ENCODE measurements at regions not wholly inside any gene's neighbourhood (a gene's known extent, or its start where the extent isn't known, plus 50 kb on each side); places are given as distances from the start of the nearest gene placed in this dataset.

- DNase-seq: no peak
Measured at GRCh38 chr6:81694855-81695254, 57.6 kb downstream of the TENT5A start.

GRCh38 chr6:81694207-81694606, 58.3 kb downstream of the TENT5A start:
- no peak for DNase-seq

- DNase-seq: no peak
Measured at GRCh38 chr6:81693266-81693665, 59.2 kb downstream of the TENT5A start.

GRCh38 chr6:81690073-81690472, 62.4 kb downstream of the TENT5A start:
- DNase-seq: no peak

- DNase-seq: no peak
Measured at GRCh38 chr6:81689580-81689979, 62.9 kb downstream of the TENT5A start.

- no peak for DNase-seq
Measured at GRCh38 chr6:81683912-81684311, 68.6 kb downstream of the TENT5A start.

GRCh38 chr6:81682858-81683620, 69.4 kb downstream of the TENT5A start:
- no peak for DNase-seq

GRCh38 chr6:81682235-81682795, 70.2 kb downstream of the TENT5A start:
- DNase-seq: peak; percentile 43

GRCh38 chr6:81669445-81669844, 83.0 kb downstream of the TENT5A start:
- no peak for DNase-seq

GRCh38 chr6:81668615-81669047, 83.8 kb downstream of the TENT5A start:
- no peak for DNase-seq

- no peak for DNase-seq
Measured at GRCh38 chr6:81666481-81666880, 86.0 kb downstream of the TENT5A start.

GRCh38 chr6:81656231-81656630, 96.2 kb downstream of the TENT5A start:
- no peak for DNase-seq

- no peak for DNase-seq
Measured at GRCh38 chr6:81655696-81656095, 96.8 kb downstream of the TENT5A start.

- DNase-seq: no peak
Measured at GRCh38 chr6:81648502-81648901, 104.0 kb downstream of the TENT5A start.

GRCh38 chr6:81643156-81643555, 109.3 kb downstream of the TENT5A start:
- no peak for DNase-seq

GRCh38 chr6:81640891-81641290, 111.6 kb downstream of the TENT5A start:
- DNase-seq: no peak

GRCh38 chr6:81640126-81640525, 112.4 kb downstream of the TENT5A start:
- DNase-seq: no peak

- no peak for DNase-seq
Measured at GRCh38 chr6:81638366-81638765, 114.1 kb downstream of the TENT5A start.

GRCh38 chr6:81636930-81637568, 115.4 kb downstream of the TENT5A start:
- DNase-seq: no peak

- no peak for DNase-seq
Measured at GRCh38 chr6:81634155-81634880, 118.2 kb downstream of the TENT5A start.

GRCh38 chr6:81633391-81633790, 119.1 kb downstream of the TENT5A start:
- DNase-seq: no peak

GRCh38 chr6:81630719-81631118, 121.8 kb downstream of the TENT5A start:
- DNase-seq: no peak

- no peak for DNase-seq
Measured at GRCh38 chr6:81625216-81625615, 127.3 kb downstream of the TENT5A start.

GRCh38 chr6:81624453-81624852, 128.0 kb downstream of the TENT5A start:
- DNase-seq: no peak

Data from OCI-M1 (cell line).